ENCODE measurements at regions not wholly inside any gene's neighbourhood (a gene's known extent, or its start where the extent isn't known, plus 50 kb on each side); places are given as distances from the start of the nearest gene placed in this dataset.

DNA sequence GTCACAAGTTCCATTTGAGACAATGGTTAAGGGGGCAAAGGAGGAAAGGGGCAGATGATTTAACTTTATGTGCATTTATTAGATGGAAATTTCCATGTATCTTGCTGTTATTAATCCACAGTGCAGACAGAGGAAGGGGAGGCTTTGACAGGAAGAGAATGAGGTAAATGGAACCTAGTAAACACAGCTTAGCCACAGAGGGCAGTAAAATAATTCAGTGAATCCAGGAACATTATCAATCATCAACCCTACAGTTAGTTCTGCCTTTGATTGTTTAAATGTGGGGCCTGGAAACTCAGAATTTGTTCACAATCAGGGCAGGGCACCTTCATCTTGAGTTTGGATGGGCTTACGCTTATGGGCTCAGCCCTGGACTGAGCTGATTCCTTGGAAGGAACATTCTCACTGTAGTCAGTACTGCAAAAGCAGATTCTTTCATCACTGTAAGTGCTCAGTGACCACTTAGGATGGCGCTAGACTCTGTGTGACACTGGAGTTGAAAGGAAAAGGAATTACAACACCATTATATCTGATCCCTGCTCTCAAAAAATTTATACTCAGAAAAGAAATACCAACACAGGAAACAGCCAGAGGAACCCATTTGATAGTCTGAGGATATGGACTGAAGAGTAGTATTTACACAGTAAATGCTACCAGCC is 169.5 kb downstream of the PIK3R1 start:
- H3K36me3 ChIP-seq (replicated peaks in 1 of 2; ENCODE audit: control insufficient read depth in 1 of 2, insufficient read depth in 2 of 2, low read length in 1 of 2) = no peaks in the 10 kb centered on the region
- TF ChIP-seq SIN3A (IDR thresholded peaks at IDR 0.05; ENCODE audit: borderline replicate concordance, low read depth, low read length) (no peak), EZH2phosphoT487 (IDR thresholded peaks at IDR 0.05; ENCODE audit: borderline replicate concordance, low read depth) (no peak), YY1 (IDR thresholded peaks at IDR 0.05; ENCODE audit: low read depth) (no peak), CHD2 (IDR thresholded peaks at IDR 0.05; ENCODE audit: low read length, partially characterized antibody) (no peak), NFIC (IDR thresholded peaks at IDR 0.05; ENCODE audit: borderline replicate concordance) (no peak), JUND (IDR thresholded peaks at IDR 0.05) (no peak), GABPA (IDR thresholded peaks at IDR 0.05; ENCODE audit: low read depth) (no peak), RCOR1 (IDR thresholded peaks at IDR 0.05; ENCODE audit: low read length) (no peak), GATA2 (CRISPR knock-in tag; IDR thresholded peaks at IDR 0.05) (no peak), FOXJ3 (CRISPR knock-in tag; IDR thresholded peaks at IDR 0.05) (no peak)
- TF ChIP-seq, protein P1, sequence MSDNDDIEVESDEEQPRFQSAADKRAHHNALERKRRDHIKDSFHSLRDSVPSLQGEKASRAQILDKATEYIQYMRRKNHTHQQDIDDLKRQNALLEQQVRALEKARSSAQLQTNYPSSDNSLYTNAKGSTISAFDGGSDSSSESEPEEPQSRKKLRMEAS (IDR thresholded peaks at IDR 0.05; ENCODE audit: low read depth) = no peak
- TF ChIP-seq, protein P2, sequence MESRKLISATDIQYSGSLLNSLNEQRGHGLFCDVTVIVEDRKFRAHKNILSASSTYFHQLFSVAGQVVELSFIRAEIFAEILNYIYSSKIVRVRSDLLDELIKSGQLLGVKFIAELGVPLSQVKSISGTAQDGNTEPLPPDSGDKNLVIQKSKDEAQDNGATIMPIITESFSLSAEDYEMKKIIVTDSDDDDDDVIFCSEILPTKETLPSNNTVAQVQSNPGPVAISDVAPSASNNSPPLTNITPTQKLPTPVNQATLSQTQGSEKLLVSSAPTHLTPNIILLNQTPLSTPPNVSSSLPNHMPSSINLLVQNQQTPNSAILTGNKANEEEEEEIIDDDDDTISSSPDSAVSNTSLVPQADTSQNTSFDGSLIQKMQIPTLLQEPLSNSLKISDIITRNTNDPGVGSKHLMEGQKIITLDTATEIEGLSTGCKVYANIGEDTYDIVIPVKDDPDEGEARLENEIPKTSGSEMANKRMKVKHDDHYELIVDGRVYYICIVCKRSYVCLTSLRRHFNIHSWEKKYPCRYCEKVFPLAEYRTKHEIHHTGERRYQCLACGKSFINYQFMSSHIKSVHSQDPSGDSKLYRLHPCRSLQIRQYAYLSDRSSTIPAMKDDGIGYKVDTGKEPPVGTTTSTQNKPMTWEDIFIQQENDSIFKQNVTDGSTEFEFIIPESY (IDR thresholded peaks at IDR 0.05; ENCODE audit: borderline replicate concordance, low read depth) = no peak
- TF ChIP-seq, protein P3, sequence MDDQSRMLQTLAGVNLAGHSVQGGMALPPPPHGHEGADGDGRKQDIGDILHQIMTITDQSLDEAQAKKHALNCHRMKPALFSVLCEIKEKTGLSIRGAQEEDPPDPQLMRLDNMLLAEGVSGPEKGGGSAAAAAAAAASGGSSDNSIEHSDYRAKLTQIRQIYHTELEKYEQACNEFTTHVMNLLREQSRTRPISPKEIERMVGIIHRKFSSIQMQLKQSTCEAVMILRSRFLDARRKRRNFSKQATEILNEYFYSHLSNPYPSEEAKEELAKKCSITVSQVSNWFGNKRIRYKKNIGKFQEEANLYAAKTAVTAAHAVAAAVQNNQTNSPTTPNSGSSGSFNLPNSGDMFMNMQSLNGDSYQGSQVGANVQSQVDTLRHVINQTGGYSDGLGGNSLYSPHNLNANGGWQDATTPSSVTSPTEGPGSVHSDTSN (IDR thresholded peaks at IDR 0.05) = no peak
- TF ChIP-seq, protein P4, sequence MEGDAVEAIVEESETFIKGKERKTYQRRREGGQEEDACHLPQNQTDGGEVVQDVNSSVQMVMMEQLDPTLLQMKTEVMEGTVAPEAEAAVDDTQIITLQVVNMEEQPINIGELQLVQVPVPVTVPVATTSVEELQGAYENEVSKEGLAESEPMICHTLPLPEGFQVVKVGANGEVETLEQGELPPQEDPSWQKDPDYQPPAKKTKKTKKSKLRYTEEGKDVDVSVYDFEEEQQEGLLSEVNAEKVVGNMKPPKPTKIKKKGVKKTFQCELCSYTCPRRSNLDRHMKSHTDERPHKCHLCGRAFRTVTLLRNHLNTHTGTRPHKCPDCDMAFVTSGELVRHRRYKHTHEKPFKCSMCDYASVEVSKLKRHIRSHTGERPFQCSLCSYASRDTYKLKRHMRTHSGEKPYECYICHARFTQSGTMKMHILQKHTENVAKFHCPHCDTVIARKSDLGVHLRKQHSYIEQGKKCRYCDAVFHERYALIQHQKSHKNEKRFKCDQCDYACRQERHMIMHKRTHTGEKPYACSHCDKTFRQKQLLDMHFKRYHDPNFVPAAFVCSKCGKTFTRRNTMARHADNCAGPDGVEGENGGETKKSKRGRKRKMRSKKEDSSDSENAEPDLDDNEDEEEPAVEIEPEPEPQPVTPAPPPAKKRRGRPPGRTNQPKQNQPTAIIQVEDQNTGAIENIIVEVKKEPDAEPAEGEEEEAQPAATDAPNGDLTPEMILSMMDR (IDR thresholded peaks at IDR 0.05) = no peak
- TF ChIP-seq, protein P5, sequence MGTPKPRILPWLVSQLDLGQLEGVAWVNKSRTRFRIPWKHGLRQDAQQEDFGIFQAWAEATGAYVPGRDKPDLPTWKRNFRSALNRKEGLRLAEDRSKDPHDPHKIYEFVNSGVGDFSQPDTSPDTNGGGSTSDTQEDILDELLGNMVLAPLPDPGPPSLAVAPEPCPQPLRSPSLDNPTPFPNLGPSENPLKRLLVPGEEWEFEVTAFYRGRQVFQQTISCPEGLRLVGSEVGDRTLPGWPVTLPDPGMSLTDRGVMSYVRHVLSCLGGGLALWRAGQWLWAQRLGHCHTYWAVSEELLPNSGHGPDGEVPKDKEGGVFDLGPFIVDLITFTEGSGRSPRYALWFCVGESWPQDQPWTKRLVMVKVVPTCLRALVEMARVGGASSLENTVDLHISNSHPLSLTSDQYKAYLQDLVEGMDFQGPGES (IDR thresholded peaks at IDR 0.05; ENCODE audit: low read depth, low read length) = no peak
- TF ChIP-seq, protein P6, sequence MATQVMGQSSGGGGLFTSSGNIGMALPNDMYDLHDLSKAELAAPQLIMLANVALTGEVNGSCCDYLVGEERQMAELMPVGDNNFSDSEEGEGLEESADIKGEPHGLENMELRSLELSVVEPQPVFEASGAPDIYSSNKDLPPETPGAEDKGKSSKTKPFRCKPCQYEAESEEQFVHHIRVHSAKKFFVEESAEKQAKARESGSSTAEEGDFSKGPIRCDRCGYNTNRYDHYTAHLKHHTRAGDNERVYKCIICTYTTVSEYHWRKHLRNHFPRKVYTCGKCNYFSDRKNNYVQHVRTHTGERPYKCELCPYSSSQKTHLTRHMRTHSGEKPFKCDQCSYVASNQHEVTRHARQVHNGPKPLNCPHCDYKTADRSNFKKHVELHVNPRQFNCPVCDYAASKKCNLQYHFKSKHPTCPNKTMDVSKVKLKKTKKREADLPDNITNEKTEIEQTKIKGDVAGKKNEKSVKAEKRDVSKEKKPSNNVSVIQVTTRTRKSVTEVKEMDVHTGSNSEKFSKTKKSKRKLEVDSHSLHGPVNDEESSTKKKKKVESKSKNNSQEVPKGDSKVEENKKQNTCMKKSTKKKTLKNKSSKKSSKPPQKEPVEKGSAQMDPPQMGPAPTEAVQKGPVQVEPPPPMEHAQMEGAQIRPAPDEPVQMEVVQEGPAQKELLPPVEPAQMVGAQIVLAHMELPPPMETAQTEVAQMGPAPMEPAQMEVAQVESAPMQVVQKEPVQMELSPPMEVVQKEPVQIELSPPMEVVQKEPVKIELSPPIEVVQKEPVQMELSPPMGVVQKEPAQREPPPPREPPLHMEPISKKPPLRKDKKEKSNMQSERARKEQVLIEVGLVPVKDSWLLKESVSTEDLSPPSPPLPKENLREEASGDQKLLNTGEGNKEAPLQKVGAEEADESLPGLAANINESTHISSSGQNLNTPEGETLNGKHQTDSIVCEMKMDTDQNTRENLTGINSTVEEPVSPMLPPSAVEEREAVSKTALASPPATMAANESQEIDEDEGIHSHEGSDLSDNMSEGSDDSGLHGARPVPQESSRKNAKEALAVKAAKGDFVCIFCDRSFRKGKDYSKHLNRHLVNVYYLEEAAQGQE (IDR thresholded peaks at IDR 0.05; ENCODE audit: low read depth, low read length) = no peak
- ChIA-PET POLR2A (no interaction called here), CTCF (interaction anchor here (1.2 kb wide), 1 partner anchor 11 kb away, joined by 4 read pairs; no protein-coding TSS in a partner anchor)
- no peak overlapping the region for H3K9ac ChIP-seq
- H3K9me3 ChIP-seq = no peaks in the 10 kb centered on the region
- H2AFZ ChIP-seq (ENCODE audit: low read depth) = no peak overlapping the region
- no peaks in the 10 kb centered on the region for H3K79me2 ChIP-seq (ENCODE audit: insufficient read depth)
- 42% methylated on average over 2 of the region's 2 CpGs for WGBS (ENCODE audit: low lambda C conversion rate)
- no peak overlapping the region for H3K4me2 ChIP-seq
- no peak overlapping the region for H3K27ac ChIP-seq (ENCODE audit: low read depth in 2 of 2, low read length in 1 of 2)
- no peak overlapping the region for H3K4me3 ChIP-seq (ENCODE audit: low read depth in 2 of 2, low read length in 1 of 2)
- no peaks in the 10 kb centered on the region for H3K4me1 ChIP-seq (ENCODE audit: control insufficient read depth in 1 of 2, insufficient read depth in 2 of 2, low read depth in 1 of 2, low read length in 1 of 2)
- no peaks in the 10 kb centered on the region for H3K27me3 ChIP-seq (ENCODE audit: insufficient read depth)
- H3K9me2 ChIP-seq = no peaks in the 10 kb centered on the region
- DNase-seq = no peak
- H3F3A ChIP-seq (replicated peaks; ENCODE audit: insufficient read depth) = no peaks in the 10 kb centered on the region
- no peaks in the 10 kb centered on the region for H4K20me1 ChIP-seq (ENCODE audit: insufficient read depth)
